H1 (cell line): ENCODE measurements at regions not wholly inside any gene's neighbourhood (a gene's known extent, or its start where the extent isn't known, plus 50 kb on each side); places are given as distances from the start of the nearest gene placed in this dataset.

Experiments
- CTCF ChIA-PET: fragments of 300-600 bp; sonication (Branson Sonifier 250); formaldehyde crosslinking; loops from one replicate; lab custom pipeline; 2021; ENCODE audit not compliant: partially characterized antibody; lab: Charles Lee
- POLR2A ChIA-PET: fragments of 300-600 bp; sonication (Branson Sonifier 250); formaldehyde crosslinking; loops from one replicate; lab custom pipeline; 2021; ENCODE audit warnings: inconsistent platforms; ENCODE audit not compliant: partially characterized antibody; lab: Charles Lee
- DNase-seq, 2 experiments: peaks; one replicate each; pipeline versions ENCODE4 v3.0.0 to v3.0.0-alpha.2; 2010 to 2022; ENCODE audit warnings: low spot score in 2 of 2, low read depth in 1 of 2, mixed read lengths in 1 of 2
- FAIRE-seq: peaks from 2 replicates; lab custom pipeline; 2011; peaks lifted over from hg19 to GRCh38; lab: Jason Lieb, UNC
- H2AFZ ChIP-seq: 2 replicates; pipeline ENCODE4 v1.8.1; 2012; ENCODE audit warnings: low read length, inconsistent platforms
- H2AK5ac ChIP-seq: 2 replicates; pipeline ENCODE4 v1.6.1; 2013; ENCODE audit warnings: low read depth, low read length
- H2BK120ac ChIP-seq: replicated peaks from 2 replicates; pipeline ENCODE3; 2013; ENCODE audit warnings: low read depth, low read length, inconsistent platforms
- H2BK12ac ChIP-seq: 2 replicates; pipeline ENCODE4 v1.6.1; 2013; ENCODE audit warnings: low read depth, low read length
- H2BK15ac ChIP-seq: 2 replicates; pipeline ENCODE4 v1.6.1; 2013; ENCODE audit warnings: low read length
- H2BK20ac ChIP-seq: 2 replicates; pipeline ENCODE4 v1.6.1; 2013; ENCODE audit warnings: low read length
- H2BK5ac ChIP-seq: 2 replicates; pipeline ENCODE4 v1.6.1; 2013; ENCODE audit warnings: low read depth, low read length
- H3K14ac ChIP-seq: 2 replicates; pipeline ENCODE4 v1.6.1; 2013; ENCODE audit warnings: inconsistent platforms; ENCODE audit not compliant: insufficient read length
- H3K18ac ChIP-seq: 2 replicates; pipeline ENCODE4 v1.6.1; 2013; ENCODE audit warnings: low read length; ENCODE audit errors: extremely low read depth
- H3K23ac ChIP-seq: 2 replicates; pipeline ENCODE4 v1.6.1; 2013; ENCODE audit warnings: inconsistent platforms; ENCODE audit not compliant: insufficient read length
- H3K23me2 ChIP-seq: 2 replicates; pipeline ENCODE4 v1.6.1; 2013; ENCODE audit warnings: low read depth, low read length
- H3K27ac ChIP-seq: 2 replicates; pipeline ENCODE4 v1.6.1; 2011; ENCODE audit warnings: low read depth, low read length, inconsistent platforms
- H3K27me3 ChIP-seq, 4 experiments: replicated peaks in 1 of 4; 1 replicate in 1 of 4; 2 replicates in 3 of 4; pipeline versions ENCODE4 v1.6.1 to v1.8.1; 2011 to 2013; ENCODE audit warnings: low read length in 3 of 4, mild to moderate bottlenecking in 3 of 4, inconsistent platforms in 2 of 4, mixed read lengths in 2 of 4, moderate library complexity in 1 of 4; ENCODE audit not compliant: control insufficient read depth in 3 of 4, insufficient read depth in 3 of 4; ENCODE audit errors: extremely low read depth in 1 of 4
- H3K36me3 ChIP-seq, 4 experiments: 2 replicates each; pipeline versions ENCODE4 v1.6.1 to v1.8.1; 2011 to 2013; ENCODE audit warnings: mild to moderate bottlenecking in 4 of 4, low read length in 3 of 4, moderate library complexity in 2 of 4, control low read depth in 1 of 4, inconsistent platforms in 1 of 4; ENCODE audit not compliant: insufficient read depth in 4 of 4, control insufficient read depth in 2 of 4
- H3K4ac ChIP-seq: replicated peaks from 2 replicates; pipeline ENCODE3; 2013; ENCODE audit warnings: low read length, low read depth, mixed read lengths, inconsistent platforms; ENCODE audit not compliant: insufficient read length
- H3K4me1 ChIP-seq, 4 experiments: replicated peaks in 1 of 4; 1 replicate in 1 of 4; 2 replicates in 3 of 4; pipeline versions ENCODE4 v1.6.1 to v1.8.1; 2011 to 2013; ENCODE audit warnings: low read length in 3 of 4, inconsistent platforms in 2 of 4, mixed read lengths in 1 of 4; ENCODE audit not compliant: insufficient read depth in 4 of 4, control insufficient read depth in 3 of 4
- H3K4me2 ChIP-seq, 2 experiments: 2 replicates each; pipeline versions ENCODE4 v1.6.1 to v1.8.1; 2011 to 2013; ENCODE audit warnings: low read depth in 2 of 2, low read length in 2 of 2, control low read depth in 1 of 2, inconsistent platforms in 1 of 2, mild to moderate bottlenecking in 1 of 2; ENCODE audit not compliant: insufficient read depth in 1 of 2
- H3K4me3 ChIP-seq, 4 experiments: fragments of 200-600, 300-600 bp in 1 of 4; sonication (generic), shearing (Covaris generic), sonication (Bioruptor Twin) in 1 of 4; 2 replicates each; pipeline versions ENCODE4 v1.5.1 to v1.8.1; 2011 to 2016; ENCODE audit warnings: low read length in 4 of 4, low read depth in 3 of 4, control low read depth in 2 of 4, inconsistent platforms in 2 of 4, mild to moderate bottlenecking in 2 of 4, mixed read lengths in 1 of 4, moderate library complexity in 1 of 4; ENCODE audit not compliant: insufficient read depth in 2 of 4; ENCODE audit errors: extremely low read depth in 1 of 4
- H3K56ac ChIP-seq: replicated peaks from 2 replicates; pipeline ENCODE3; 2013; ENCODE audit warnings: low read depth, mild to moderate bottlenecking, mixed read lengths, low read length, inconsistent platforms; ENCODE audit not compliant: insufficient read length
- H3K79me1 ChIP-seq: 2 replicates; pipeline ENCODE4 v1.6.1; 2013; ENCODE audit warnings: low read depth, low read length, control low read depth
- H3K79me2 ChIP-seq, 2 experiments: 2 replicates each; pipeline versions ENCODE4 v1.6.1 to v1.8.1; 2012 to 2013; ENCODE audit warnings: low read length in 2 of 2, mild to moderate bottlenecking in 2 of 2, inconsistent platforms in 1 of 2; ENCODE audit not compliant: insufficient read depth in 2 of 2, control insufficient read depth in 1 of 2
- H3K9ac ChIP-seq, 4 experiments: replicated peaks in 1 of 4; 1 replicate in 1 of 4; 2 replicates in 3 of 4; pipeline versions ENCODE4 v1.6.1 to v1.8.1; 2011 to 2013; ENCODE audit warnings: low read depth in 3 of 4, low read length in 3 of 4, control low read depth in 2 of 4, mild to moderate bottlenecking in 2 of 4, moderate library complexity in 2 of 4, inconsistent platforms in 1 of 4; ENCODE audit errors: extremely low read depth in 1 of 4
- H3K9me3 ChIP-seq, 2 experiments: 2 replicates each; pipeline versions ENCODE4 v1.6.1 to v1.8.1; 2012 to 2013; ENCODE audit warnings: mild to moderate bottlenecking in 2 of 2, moderate library complexity in 2 of 2, control low read depth in 1 of 2, inconsistent platforms in 1 of 2, low read depth in 1 of 2, low read length in 1 of 2, mixed read lengths in 1 of 2; ENCODE audit not compliant: insufficient read depth in 2 of 2
- H4K20me1 ChIP-seq, 2 experiments: replicated peaks in 1 of 2; 2 replicates each; pipeline versions ENCODE3 to v1.8.1; 2011 to 2013; ENCODE audit warnings: inconsistent platforms in 2 of 2, low read length in 2 of 2, mild to moderate bottlenecking in 1 of 2; ENCODE audit not compliant: insufficient read depth in 2 of 2, control insufficient read depth in 1 of 2
- H4K5ac ChIP-seq: 2 replicates; pipeline ENCODE4 v1.6.1; 2013; ENCODE audit warnings: low read length, low read depth, mixed read lengths, inconsistent platforms; ENCODE audit not compliant: insufficient read length
- H4K8ac ChIP-seq: 2 replicates; pipeline ENCODE4 v1.8.0; 2013; ENCODE audit warnings: mild to moderate bottlenecking, moderate library complexity, low read length, inconsistent platforms; ENCODE audit not compliant: insufficient read depth; ENCODE audit errors: extremely low read depth
- H4K91ac ChIP-seq: replicated peaks from 2 replicates; pipeline ENCODE3; 2013; ENCODE audit warnings: low read length, mixed read lengths, inconsistent platforms; ENCODE audit not compliant: insufficient read length
- ATF3 ChIP-seq: IDR thresholded peaks from 2 replicates; pipeline ENCODE4 v1.6.1; 2011; ENCODE audit warnings: low read depth, mild to moderate bottlenecking, low read length; ENCODE audit not compliant: insufficient read depth
- BCL11A ChIP-seq, 2 experiments: IDR thresholded peaks; one replicate each; pipeline ENCODE4 v1.6.1; 2011; ENCODE audit warnings: low read depth in 2 of 2, low read length in 2 of 2, mild to moderate bottlenecking in 2 of 2
- CEBPB ChIP-seq: IDR thresholded peaks from 2 replicates; pipeline ENCODE4 v1.6.1; 2012; ENCODE audit warnings: low read depth, low read length
- CTBP2 ChIP-seq: IDR thresholded peaks from 2 replicates; pipeline ENCODE4 v1.7.0; 2011; ENCODE audit warnings: borderline replicate concordance, mild to moderate bottlenecking, moderate library complexity, mixed read lengths, low read length; ENCODE audit not compliant: insufficient read depth, insufficient read length
- EP300 ChIP-seq, 2 experiments: IDR thresholded peaks; 1 replicate in 1 of 2; 2 replicates in 1 of 2; pipeline ENCODE4 v1.6.1; 2011 to 2012; ENCODE audit warnings: low read depth in 2 of 2, low read length in 2 of 2, mild to moderate bottlenecking in 2 of 2, borderline replicate concordance in 1 of 2, inconsistent platforms in 1 of 2, moderate library complexity in 1 of 2
- GTF2F1 ChIP-seq: IDR thresholded peaks from 2 replicates; pipeline ENCODE4 v1.6.1; 2012; ENCODE audit warnings: low read depth, low read length, improper control_type of control experiment, borderline replicate concordance
- HDAC6 ChIP-seq: IDR thresholded peaks from one replicate; pipeline ENCODE4 v1.7.1; 2012; ENCODE audit warnings: low read depth, mild to moderate bottlenecking, inconsistent platforms, low read length, moderate library complexity
- KDM1A ChIP-seq: fragments of 200-600, 300-600 bp; sonication (generic); IDR thresholded peaks from 2 replicates; pipeline ENCODE4 v1.7.1; 2016; ENCODE audit warnings: mild to moderate bottlenecking, low read length, borderline replicate concordance
- RAD21 ChIP-seq, 2 experiments: IDR thresholded peaks in 1 of 2; conservative IDR thresholded peaks in 1 of 2; 2 replicates each; pipeline ENCODE4 v1.6.1; 2011; ENCODE audit warnings: low read depth in 2 of 2, low read length in 2 of 2, improper control_type of control experiment in 1 of 2, inconsistent platforms in 1 of 2, mild to moderate bottlenecking in 1 of 2, moderate library complexity in 1 of 2
- SIN3A ChIP-seq, 2 experiments: IDR thresholded peaks in 1 of 2; conservative IDR thresholded peaks in 1 of 2; 2 replicates each; pipeline ENCODE4 v1.6.1; 2011 to 2012; ENCODE audit warnings: low read length in 2 of 2, improper control_type of control experiment in 1 of 2, low read depth in 1 of 2, mild to moderate bottlenecking in 1 of 2
- SP1 ChIP-seq: IDR thresholded peaks from 2 replicates; pipeline ENCODE4 v1.6.1; 2011; ENCODE audit warnings: low read depth, low read length
- SP4 ChIP-seq: IDR thresholded peaks from 2 replicates; pipeline ENCODE4 v1.6.1; 2012; ENCODE audit warnings: low read length, inconsistent platforms
- ZNF274 ChIP-seq: IDR thresholded peaks from 2 replicates; pipeline ENCODE4 v1.7.0; 2012; ENCODE audit warnings: low read length, borderline replicate concordance; ENCODE audit errors: extremely low read depth
- WGBS, 2 experiments: shearing (Covaris generic) in 1 of 2; methylation state at CpG; one replicate each; pipeline versions ENCODE4 v1.1.6 to v1.1.7; 2013 to 2015; ENCODE audit warnings: low lambda C conversion rate in 2 of 2, mixed read lengths in 2 of 2, inconsistent platforms in 1 of 2, low coverage in 1 of 2, missing lambda C conversion rate in 1 of 2; ENCODE audit not compliant: insufficient replicate concordance in 2 of 2, insufficient coverage in 1 of 2, insufficient read length in 1 of 2; ENCODE audit errors: extremely low coverage in 1 of 2, missing lambda C conversion rate in 1 of 2; 5-methylcytosine and 5-hydroxymethylcytosine counted together

DNA sequence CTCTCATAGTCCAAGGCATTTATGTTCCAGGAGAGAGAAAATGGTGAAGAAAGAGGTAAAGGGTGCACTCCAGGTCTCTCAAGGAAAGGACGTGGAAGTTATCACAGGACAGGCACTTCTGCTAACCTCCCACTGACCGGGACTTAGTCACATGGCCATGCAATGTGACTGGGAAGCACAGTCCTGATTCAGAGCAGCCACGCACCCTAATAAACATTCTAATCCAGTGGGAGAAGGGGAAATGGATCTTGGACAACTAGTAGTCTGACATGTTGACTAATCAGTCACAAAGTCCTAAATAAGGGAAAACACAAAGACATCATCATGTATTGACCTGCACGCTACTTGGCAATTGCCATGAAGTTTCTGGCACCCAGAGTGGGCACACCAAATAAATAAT lies 417.5 kb upstream of the ZMIZ1 start:
- H4K8ac ChIP-seq = no peak overlapping the region
- no peak overlapping the region for H3K23ac ChIP-seq
- no peak overlapping the region for H4K5ac ChIP-seq
- no peaks in the 10 kb centered on the region for H3K79me1 ChIP-seq
- no peak overlapping the region for H2BK15ac ChIP-seq
- no peak overlapping the region for H2AFZ ChIP-seq
- DNase-seq (no peak), FAIRE-seq (no peak)
- H2BK20ac ChIP-seq = no peak overlapping the region
- no peaks in the 10 kb centered on the region for H3K23me2 ChIP-seq
- no peak overlapping the region for H3K14ac ChIP-seq
- H3K4ac ChIP-seq = no peak overlapping the region
- no peaks in the 10 kb centered on the region for H3K27me3 ChIP-seq
- no peak overlapping the region for H2BK5ac ChIP-seq
- H4K91ac ChIP-seq = no peak overlapping the region
- no peak overlapping the region for H2BK120ac ChIP-seq
- no peak overlapping the region for H3K18ac ChIP-seq
- H2BK12ac ChIP-seq = no peak overlapping the region
- H3K4me3 ChIP-seq = no peak overlapping the region
- no peak overlapping the region for H3K9ac ChIP-seq
- no peaks in the 10 kb centered on the region for H3K79me2 ChIP-seq
- no peak overlapping the region for H3K27ac ChIP-seq
- H3K4me2 ChIP-seq = no peak overlapping the region
- no peaks in the 10 kb centered on the region for H4K20me1 ChIP-seq
- WGBS, 2 experiments = 92% methylated on average over 4 of the region's 4 CpGs; no CpG with 5 or more reads in 1 of the 2 experiments
- no peaks in the 10 kb centered on the region for H3K4me1 ChIP-seq
- ChIA-PET POLR2A (no interaction called here), CTCF (interaction anchor here (0.6 to 2.4 kb wide), 5 partner anchors 10 to 227 kb away, joined by 3 to 9 read pairs (median 4); no protein-coding TSS in a partner anchor)
- H2AK5ac ChIP-seq = no peak overlapping the region
- no peaks in the 10 kb centered on the region for H3K36me3 ChIP-seq
- no peaks in the 10 kb centered on the region for H3K9me3 ChIP-seq
- no peak overlapping the region for H3K56ac ChIP-seq
- TF ChIP-seq ATF3 = no peak
- no peak for TF ChIP-seq GTF2F1
- TF ChIP-seq SP1 = no peak
- TF ChIP-seq CTBP2 = no peak
- TF ChIP-seq RAD21 (IDR thresholded peaks at IDR 0.05 in 1 of 2, conservative IDR thresholded peaks at IDR 0.05 in 1 of 2; ENCODE audit: low read depth in 2 of 2, low read length in 2 of 2) = no peak
- no peak for TF ChIP-seq SP4
- no peak for TF ChIP-seq SIN3A (conservative IDR thresholded peaks at IDR 0.05 in 1 of 2, IDR thresholded peaks at IDR 0.05 in 1 of 2; ENCODE audit: low read depth in 1 of 2, low read length in 2 of 2)
- no peak for TF ChIP-seq HDAC6
- no peak for TF ChIP-seq KDM1A
- no peak for TF ChIP-seq BCL11A (IDR thresholded peaks at IDR 0.05; ENCODE audit: low read depth in 2 of 2, low read length in 2 of 2)
- TF ChIP-seq CEBPB = no peak
- TF ChIP-seq ZNF274 = no peak
- TF ChIP-seq EP300 (IDR thresholded peaks at IDR 0.05; ENCODE audit: borderline replicate concordance in 1 of 2, low read depth in 2 of 2, low read length in 2 of 2) = no peak
